ENCODE measurements at regions not wholly inside any gene's neighbourhood (a gene's known extent, or its start where the extent isn't known, plus 50 kb on each side); places are given as distances from the start of the nearest gene placed in this dataset.

GRCh38 chr5:168096525-168096924 is 194.9 kb upstream of the WWC1 start:
- TF ChIP-seq, protein P1, sequence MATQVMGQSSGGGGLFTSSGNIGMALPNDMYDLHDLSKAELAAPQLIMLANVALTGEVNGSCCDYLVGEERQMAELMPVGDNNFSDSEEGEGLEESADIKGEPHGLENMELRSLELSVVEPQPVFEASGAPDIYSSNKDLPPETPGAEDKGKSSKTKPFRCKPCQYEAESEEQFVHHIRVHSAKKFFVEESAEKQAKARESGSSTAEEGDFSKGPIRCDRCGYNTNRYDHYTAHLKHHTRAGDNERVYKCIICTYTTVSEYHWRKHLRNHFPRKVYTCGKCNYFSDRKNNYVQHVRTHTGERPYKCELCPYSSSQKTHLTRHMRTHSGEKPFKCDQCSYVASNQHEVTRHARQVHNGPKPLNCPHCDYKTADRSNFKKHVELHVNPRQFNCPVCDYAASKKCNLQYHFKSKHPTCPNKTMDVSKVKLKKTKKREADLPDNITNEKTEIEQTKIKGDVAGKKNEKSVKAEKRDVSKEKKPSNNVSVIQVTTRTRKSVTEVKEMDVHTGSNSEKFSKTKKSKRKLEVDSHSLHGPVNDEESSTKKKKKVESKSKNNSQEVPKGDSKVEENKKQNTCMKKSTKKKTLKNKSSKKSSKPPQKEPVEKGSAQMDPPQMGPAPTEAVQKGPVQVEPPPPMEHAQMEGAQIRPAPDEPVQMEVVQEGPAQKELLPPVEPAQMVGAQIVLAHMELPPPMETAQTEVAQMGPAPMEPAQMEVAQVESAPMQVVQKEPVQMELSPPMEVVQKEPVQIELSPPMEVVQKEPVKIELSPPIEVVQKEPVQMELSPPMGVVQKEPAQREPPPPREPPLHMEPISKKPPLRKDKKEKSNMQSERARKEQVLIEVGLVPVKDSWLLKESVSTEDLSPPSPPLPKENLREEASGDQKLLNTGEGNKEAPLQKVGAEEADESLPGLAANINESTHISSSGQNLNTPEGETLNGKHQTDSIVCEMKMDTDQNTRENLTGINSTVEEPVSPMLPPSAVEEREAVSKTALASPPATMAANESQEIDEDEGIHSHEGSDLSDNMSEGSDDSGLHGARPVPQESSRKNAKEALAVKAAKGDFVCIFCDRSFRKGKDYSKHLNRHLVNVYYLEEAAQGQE (IDR thresholded peaks at IDR 0.05; ENCODE audit: low read depth, low read length): no peak
- TF ChIP-seq, protein P2, sequence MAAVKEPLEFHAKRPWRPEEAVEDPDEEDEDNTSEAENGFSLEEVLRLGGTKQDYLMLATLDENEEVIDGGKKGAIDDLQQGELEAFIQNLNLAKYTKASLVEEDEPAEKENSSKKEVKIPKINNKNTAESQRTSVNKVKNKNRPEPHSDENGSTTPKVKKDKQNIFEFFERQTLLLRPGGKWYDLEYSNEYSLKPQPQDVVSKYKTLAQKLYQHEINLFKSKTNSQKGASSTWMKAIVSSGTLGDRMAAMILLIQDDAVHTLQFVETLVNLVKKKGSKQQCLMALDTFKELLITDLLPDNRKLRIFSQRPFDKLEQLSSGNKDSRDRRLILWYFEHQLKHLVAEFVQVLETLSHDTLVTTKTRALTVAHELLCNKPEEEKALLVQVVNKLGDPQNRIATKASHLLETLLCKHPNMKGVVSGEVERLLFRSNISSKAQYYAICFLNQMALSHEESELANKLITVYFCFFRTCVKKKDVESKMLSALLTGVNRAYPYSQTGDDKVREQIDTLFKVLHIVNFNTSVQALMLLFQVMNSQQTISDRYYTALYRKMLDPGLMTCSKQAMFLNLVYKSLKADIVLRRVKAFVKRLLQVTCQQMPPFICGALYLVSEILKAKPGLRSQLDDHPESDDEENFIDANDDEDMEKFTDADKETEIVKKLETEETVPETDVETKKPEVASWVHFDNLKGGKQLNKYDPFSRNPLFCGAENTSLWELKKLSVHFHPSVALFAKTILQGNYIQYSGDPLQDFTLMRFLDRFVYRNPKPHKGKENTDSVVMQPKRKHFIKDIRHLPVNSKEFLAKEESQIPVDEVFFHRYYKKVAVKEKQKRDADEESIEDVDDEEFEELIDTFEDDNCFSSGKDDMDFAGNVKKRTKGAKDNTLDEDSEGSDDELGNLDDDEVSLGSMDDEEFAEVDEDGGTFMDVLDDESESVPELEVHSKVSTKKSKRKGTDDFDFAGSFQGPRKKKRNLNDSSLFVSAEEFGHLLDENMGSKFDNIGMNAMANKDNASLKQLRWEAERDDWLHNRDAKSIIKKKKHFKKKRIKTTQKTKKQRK (IDR thresholded peaks at IDR 0.05; ENCODE audit: low read depth, low read length): no peak

All from GM12878 (cell line).